NCI-H345 treated with DMSO at 0.1 percent for 48 hours (cell line): ENCODE measurements at regions not wholly inside any gene's neighbourhood (a gene's known extent, or its start where the extent isn't known, plus 50 kb on each side); places are given as distances from the start of the nearest gene placed in this dataset.
A peak's percentile ranks its signal among the peaks of the same experiment; 100 is the strongest.
"Not testable (repeated sequence)": the region's sequence is repeated elsewhere in the genome, so short reads cannot be mapped to it uniquely, and the experiment has no call there.

Experiments
- DNase-seq: peaks from one replicate; lab custom pipeline; 2025; ENCODE audit not compliant: unreplicated experiment; lab: John Stamatoyannopoulos, UW

GRCh38 chr20:6355754-6356451 is 233.1 kb upstream of the FERMT1 start:
- DNase-seq: no peak

GRCh38 chr20:6348908-6349307 is 226.1 kb upstream of the FERMT1 start:
- no peak for DNase-seq

- no peak for DNase-seq
Observed at GRCh38 chr20:6347916-6348315, 225.1 kb upstream of the FERMT1 start.

GRCh38 chr20:6341491-6341890 is 218.7 kb upstream of the FERMT1 start:
- no peak for DNase-seq

- DNase-seq: no peak
Observed at GRCh38 chr20:6339176-6339575, 216.3 kb upstream of the FERMT1 start.

- DNase-seq: no peak
Observed at GRCh38 chr20:6333110-6333509, 210.3 kb upstream of the FERMT1 start.

- DNase-seq: not testable (repeated sequence)
Observed at GRCh38 chr20:6321235-6321634, 198.4 kb upstream of the FERMT1 start.

GRCh38 chr20:6311841-6312655 is 189.2 kb upstream of the FERMT1 start:
- no peak for DNase-seq

- no peak for DNase-seq
Observed at GRCh38 chr20:6311097-6311496, 188.3 kb upstream of the FERMT1 start.

GRCh38 chr20:6305536-6305935 is 182.7 kb upstream of the FERMT1 start:
- no peak for DNase-seq

GRCh38 chr20:6302041-6302440 is 179.2 kb upstream of the FERMT1 start:
- DNase-seq: no peak

- DNase-seq: no peak
Observed at GRCh38 chr20:6299456-6299855, 176.6 kb upstream of the FERMT1 start.

- no peak for DNase-seq
Observed at GRCh38 chr20:6298049-6298448, 175.2 kb upstream of the FERMT1 start.

GRCh38 chr20:6295867-6296256 is 173.0 kb upstream of the FERMT1 start:
- DNase-seq: no peak

GRCh38 chr20:6295127-6295866 is 172.5 kb upstream of the FERMT1 start:
- DNase-seq: no peak

GRCh38 chr20:6287471-6287870 is 164.6 kb upstream of the FERMT1 start:
- no peak for DNase-seq

- DNase-seq: no peak
Observed at GRCh38 chr20:6282642-6283041, 159.8 kb upstream of the FERMT1 start.

GRCh38 chr20:6277661-6278240 is 154.9 kb upstream of the FERMT1 start:
- DNase-seq: peak; percentile 47

- not testable (repeated sequence) for DNase-seq
Observed at GRCh38 chr20:6270404-6270803, 147.6 kb upstream of the FERMT1 start.

- no peak for DNase-seq
Observed at GRCh38 chr20:6269168-6269873, 146.5 kb upstream of the FERMT1 start.
